Neutrophil (primary cell): ENCODE measurements at regions not wholly inside any gene's neighbourhood (a gene's known extent, or its start where the extent isn't known, plus 50 kb on each side); places are given as distances from the start of the nearest gene placed in this dataset.

Experiments
- H3K27ac ChIP-seq: fragments of 200-600 bp; sonication (generic); 2 replicates; pipeline ENCODE4 v1.5.1; 2016; ENCODE audit warnings: mild to moderate bottlenecking, moderate library complexity
- H3K27me3 ChIP-seq: fragments of 200-600 bp; sonication (generic); 2 replicates; pipeline ENCODE4 v1.6.0; 2016; ENCODE audit warnings: mild to moderate bottlenecking
- H3K36me3 ChIP-seq: fragments of 200-600 bp; sonication (generic); 2 replicates; pipeline ENCODE4 v1.5.1; 2017
- H3K4me1 ChIP-seq, 2 experiments: fragments of 200-600 bp in 1 of 2; sonication (generic) in 1 of 2; 1 replicate in 1 of 2; 2 replicates in 1 of 2; pipeline versions ENCODE4 v1.5.1 to v1.6.1; 2013 to 2016; ENCODE audit warnings: low read depth in 1 of 2, low read length in 1 of 2, mild to moderate bottlenecking in 1 of 2, moderate library complexity in 1 of 2; ENCODE audit not compliant: control insufficient read depth in 1 of 2, insufficient read depth in 1 of 2
- H3K4me3 ChIP-seq, 2 experiments: fragments of 200-600 bp in 1 of 2; sonication (generic) in 1 of 2; 1 replicate in 1 of 2; 2 replicates in 1 of 2; pipeline ENCODE4 v1.5.1; 2013 to 2016; ENCODE audit warnings: low read depth in 1 of 2, low read length in 1 of 2, mild to moderate bottlenecking in 1 of 2, moderate library complexity in 1 of 2
- H3K9me3 ChIP-seq: fragments of 200-600 bp; sonication (generic); 2 replicates; pipeline ENCODE4 v1.5.1; 2016
- TF ChIP-seq, protein P1 (sequence below): fragments of 200-600 bp; sonication (generic); IDR thresholded peaks from 2 replicates; pipeline ENCODE4 v1.5.1; 2016; ENCODE audit warnings: antibody characterized with exemption

DNA sequence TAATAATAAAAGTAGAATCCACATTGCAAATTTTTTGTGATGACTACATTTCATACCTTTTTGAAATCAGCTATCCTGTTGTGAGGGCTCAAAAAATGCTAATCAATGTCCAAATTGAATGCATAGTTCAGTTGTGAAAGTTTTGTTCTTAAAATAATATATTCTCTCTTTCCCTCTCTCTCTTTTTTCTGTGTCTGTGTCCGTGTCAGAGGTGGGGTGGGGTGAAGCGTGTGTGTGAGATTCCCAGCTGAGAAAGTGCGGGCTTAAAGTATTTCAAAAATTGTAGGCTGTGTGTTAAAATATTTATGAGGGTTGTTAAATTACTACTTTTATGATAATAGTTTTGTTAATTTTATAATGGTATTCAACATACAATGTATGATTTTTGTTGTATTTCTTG lies 388.0 kb upstream of the LRRTM4 start:
- Histone ChIP-seq H3K27me3 (no peaks in the 10 kb centered on the region), H3K9me3 (no peaks in the 10 kb centered on the region), H3K4me3 (no peak overlapping the region), H3K36me3 (no peaks in the 10 kb centered on the region), H3K4me1 (no peaks in the 10 kb centered on the region), H3K27ac (no peak overlapping the region)
- TF ChIP-seq, protein P1, sequence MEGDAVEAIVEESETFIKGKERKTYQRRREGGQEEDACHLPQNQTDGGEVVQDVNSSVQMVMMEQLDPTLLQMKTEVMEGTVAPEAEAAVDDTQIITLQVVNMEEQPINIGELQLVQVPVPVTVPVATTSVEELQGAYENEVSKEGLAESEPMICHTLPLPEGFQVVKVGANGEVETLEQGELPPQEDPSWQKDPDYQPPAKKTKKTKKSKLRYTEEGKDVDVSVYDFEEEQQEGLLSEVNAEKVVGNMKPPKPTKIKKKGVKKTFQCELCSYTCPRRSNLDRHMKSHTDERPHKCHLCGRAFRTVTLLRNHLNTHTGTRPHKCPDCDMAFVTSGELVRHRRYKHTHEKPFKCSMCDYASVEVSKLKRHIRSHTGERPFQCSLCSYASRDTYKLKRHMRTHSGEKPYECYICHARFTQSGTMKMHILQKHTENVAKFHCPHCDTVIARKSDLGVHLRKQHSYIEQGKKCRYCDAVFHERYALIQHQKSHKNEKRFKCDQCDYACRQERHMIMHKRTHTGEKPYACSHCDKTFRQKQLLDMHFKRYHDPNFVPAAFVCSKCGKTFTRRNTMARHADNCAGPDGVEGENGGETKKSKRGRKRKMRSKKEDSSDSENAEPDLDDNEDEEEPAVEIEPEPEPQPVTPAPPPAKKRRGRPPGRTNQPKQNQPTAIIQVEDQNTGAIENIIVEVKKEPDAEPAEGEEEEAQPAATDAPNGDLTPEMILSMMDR: no peak

DNA sequence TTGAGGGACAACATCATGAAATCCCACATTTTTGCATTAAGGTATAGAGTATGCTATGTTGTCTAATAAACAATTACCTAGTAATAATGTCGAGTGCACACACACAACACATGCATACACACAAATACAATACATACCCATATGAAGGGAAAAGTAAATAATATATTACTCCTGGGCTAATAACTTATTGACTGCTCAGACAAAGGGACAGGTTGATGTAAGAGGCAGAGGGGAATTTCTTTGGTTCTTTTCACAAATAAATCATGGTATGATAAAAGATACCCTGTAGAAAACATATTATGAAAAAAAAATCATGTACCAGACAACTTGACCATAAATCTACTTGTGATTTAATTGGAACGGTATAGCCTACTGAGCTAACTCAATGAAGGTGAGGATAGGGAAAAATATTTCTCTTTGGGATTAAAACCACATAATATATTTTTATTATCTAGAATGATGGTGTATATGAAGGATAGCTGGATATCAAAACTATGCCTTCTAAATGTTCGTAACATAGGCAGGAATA lies 398.7 kb upstream of the LRRTM4 start:
- Histone ChIP-seq H3K4me3 (no peak overlapping the region), H3K27ac (no peak overlapping the region), H3K36me3 (no peaks in the 10 kb centered on the region), H3K9me3 (no peaks in the 10 kb centered on the region), H3K27me3 (no peaks in the 10 kb centered on the region), H3K4me1 (no peaks in the 10 kb centered on the region)
- TF ChIP-seq, protein P1: no peak

DNA sequence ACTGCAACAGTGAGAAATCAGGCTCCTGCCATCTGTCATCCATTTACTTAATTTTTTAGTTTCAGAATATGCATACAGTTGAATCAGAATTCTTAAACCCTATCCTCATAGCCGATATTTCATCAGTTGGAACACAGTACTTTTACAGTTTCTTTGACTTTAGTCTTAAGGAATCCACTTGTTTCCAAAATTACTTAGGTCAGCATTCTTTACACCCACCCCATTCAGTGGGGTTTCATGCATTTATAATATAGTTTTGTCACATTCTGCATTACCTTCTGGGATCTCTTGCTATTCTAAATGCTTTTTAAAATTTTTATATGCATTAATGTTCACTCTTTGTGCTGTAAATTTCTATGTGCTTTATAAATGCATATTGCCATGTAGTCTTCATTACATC lies 400.4 kb upstream of the LRRTM4 start:
- H3K27me3 ChIP-seq: no peaks in the 10 kb centered on the region
- TF ChIP-seq, protein P1: no peak
- H3K4me1 ChIP-seq: no peaks in the 10 kb centered on the region
- no peaks in the 10 kb centered on the region for H3K36me3 ChIP-seq
- H3K4me3 ChIP-seq: no peak overlapping the region
- H3K27ac ChIP-seq: no peak overlapping the region
- H3K9me3 ChIP-seq: no peaks in the 10 kb centered on the region

DNA sequence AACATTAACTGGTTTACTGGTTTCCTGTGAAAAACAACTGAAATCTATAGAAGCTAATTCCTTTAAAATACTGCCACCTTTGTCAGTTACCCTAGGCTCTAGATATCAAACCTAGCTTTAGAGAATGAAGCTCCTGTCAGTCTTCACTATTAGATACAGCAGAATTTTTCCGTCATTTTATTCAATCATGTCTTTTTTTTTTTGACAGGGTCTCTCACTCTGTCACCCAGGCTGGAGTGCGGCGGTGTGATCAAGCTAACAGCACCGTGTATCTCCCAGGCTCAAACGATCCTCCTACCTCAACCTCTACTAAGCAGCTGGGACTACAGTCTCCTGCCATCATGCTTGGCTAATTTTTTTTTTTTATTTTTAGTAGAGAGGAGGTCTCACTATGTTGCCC lies 415.2 kb upstream of the LRRTM4 start:
- H3K36me3 ChIP-seq: no peaks in the 10 kb centered on the region
- H3K4me1 ChIP-seq: no peaks in the 10 kb centered on the region
- no peaks in the 10 kb centered on the region for H3K9me3 ChIP-seq
- H3K4me3 ChIP-seq: no peak overlapping the region
- no peak overlapping the region for H3K27ac ChIP-seq
- TF ChIP-seq, protein P1: no peak
- no peaks in the 10 kb centered on the region for H3K27me3 ChIP-seq

DNA sequence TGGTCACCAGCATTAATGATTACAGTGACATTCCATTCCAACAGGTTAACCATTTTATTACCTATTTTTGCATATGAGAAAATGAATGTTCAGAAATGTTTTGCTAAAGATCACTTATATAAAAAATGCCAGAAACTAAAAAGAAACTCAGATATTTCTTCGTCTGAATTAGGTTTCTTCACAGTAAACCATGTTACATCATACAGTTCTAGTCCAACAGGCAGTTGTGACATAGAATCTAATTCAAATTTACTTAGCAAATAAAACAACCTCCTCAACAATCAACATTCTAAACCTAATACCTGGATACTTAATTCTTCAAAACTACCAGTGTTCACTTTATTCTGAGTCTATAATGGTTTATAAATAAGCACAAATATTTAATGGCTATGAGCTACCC lies 416.3 kb upstream of the LRRTM4 start:
- Histone ChIP-seq H3K4me1 (no peaks in the 10 kb centered on the region), H3K27me3 (no peaks in the 10 kb centered on the region), H3K27ac (no peak overlapping the region), H3K9me3 (no peaks in the 10 kb centered on the region), H3K4me3 (no peak overlapping the region), H3K36me3 (no peaks in the 10 kb centered on the region)
- TF ChIP-seq, protein P1: no peak

DNA sequence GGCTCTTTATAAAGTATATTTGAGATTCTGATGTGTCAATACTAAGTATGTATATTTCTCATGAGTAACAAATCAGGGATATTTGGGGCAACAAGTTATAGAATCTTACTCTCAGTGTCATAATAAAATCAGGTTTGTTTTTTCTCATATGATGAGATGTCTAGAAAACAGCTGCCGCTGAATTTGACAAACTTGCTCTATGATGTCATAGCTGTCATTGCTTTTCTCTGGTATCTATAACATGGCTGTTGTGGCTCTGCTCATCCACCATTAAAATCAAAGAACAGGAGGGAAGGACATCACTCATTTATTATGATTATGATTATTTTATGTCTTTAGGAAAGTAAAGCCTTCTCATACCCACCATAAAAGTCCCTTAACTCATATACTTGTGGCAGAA lies 417.2 kb upstream of the LRRTM4 start:
- TF ChIP-seq, protein P1: no peak
- Histone ChIP-seq H3K4me1 (no peaks in the 10 kb centered on the region), H3K27me3 (no peaks in the 10 kb centered on the region), H3K27ac (no peak overlapping the region), H3K36me3 (no peaks in the 10 kb centered on the region), H3K9me3 (no peaks in the 10 kb centered on the region), H3K4me3 (no peak overlapping the region)
